ENCODE measurements at regions not wholly inside any gene's neighbourhood (a gene's known extent, or its start where the extent isn't known, plus 50 kb on each side); places are given as distances from the start of the nearest gene placed in this dataset.

- TF ChIP-seq CTCF (IDR thresholded peaks at IDR 0.05; ENCODE audit: low read length) (no peak), EZH2 (IDR thresholded peaks at IDR 0.05; ENCODE audit: borderline replicate concordance, low read length) (no peak)
These were observed 665.4 kb downstream of the EPM2A start for GRCh38 chr6:145069966-145070365.

Measured in OCI-LY1 (cell line).